GM12878 (cell line): ENCODE measurements at regions not wholly inside any gene's neighbourhood (a gene's known extent, or its start where the extent isn't known, plus 50 kb on each side); places are given as distances from the start of the nearest gene placed in this dataset.
A peak's percentile ranks its signal among the peaks of the same experiment; 100 is the strongest.

Experiments used
- BMI1 ChIP-seq: fragments of 450-650 bp; IDR thresholded peaks from 2 replicates; pipeline ENCODE4 v1.6.1; 2016; ENCODE audit warnings: mild to moderate bottlenecking, moderate library complexity, borderline replicate concordance
- EP300 ChIP-seq, 2 experiments: fragments of 150-350 bp in 1 of 2; IDR thresholded peaks; 2 replicates each; pipeline ENCODE4 v1.6.1; 2011 to 2012; ENCODE audit warnings: low read depth in 2 of 2, low read length in 2 of 2, borderline replicate concordance in 1 of 2, improper control_type of control experiment in 1 of 2, inconsistent platforms in 1 of 2; ENCODE audit not compliant: control insufficient read depth in 1 of 2
- ESRRA ChIP-seq: IDR thresholded peaks from 2 replicates; pipeline ENCODE4 v1.6.1; 2012; ENCODE audit warnings: mild to moderate bottlenecking, low read length, improper control_type of control experiment
- EZH2 ChIP-seq: IDR thresholded peaks from 2 replicates; pipeline ENCODE4 v1.6.1; 2012; ENCODE audit warnings: low read depth, mild to moderate bottlenecking, control low read depth, inconsistent platforms, low read length, borderline replicate concordance; ENCODE audit not compliant: control insufficient read depth
- FOXK2 ChIP-seq: fragments of 450-650 bp; IDR thresholded peaks from 2 replicates; pipeline ENCODE4 v1.6.1; 2017; ENCODE audit warnings: mild to moderate bottlenecking, moderate library complexity
- GATAD2B ChIP-seq: fragments of 450-650 bp; conservative IDR thresholded peaks from 2 replicates; pipeline ENCODE4 v1.6.1; 2017; ENCODE audit warnings: low read depth, mild to moderate bottlenecking, moderate library complexity
- HCFC1 ChIP-seq: fragments of 150-350 bp; IDR thresholded peaks from 2 replicates; pipeline ENCODE4 v1.6.1; 2014; ENCODE audit warnings: low read length
- JUND ChIP-seq: IDR thresholded peaks from 2 replicates; pipeline ENCODE4 v1.6.1; 2012; ENCODE audit warnings: low read depth, mild to moderate bottlenecking, low read length, improper control_type of control experiment, moderate library complexity
- MEF2B ChIP-seq: fragments of 450-650 bp; IDR thresholded peaks from 2 replicates; pipeline ENCODE4 v1.6.1; 2018; ENCODE audit warnings: mild to moderate bottlenecking, moderate library complexity; ENCODE audit not compliant: partially characterized antibody, poor library complexity, severe bottlenecking
- MTA2 ChIP-seq: fragments of 450-650 bp; IDR thresholded peaks from 2 replicates; pipeline ENCODE4 v1.6.1; 2016; ENCODE audit warnings: low read depth, mild to moderate bottlenecking, moderate library complexity
- NBN ChIP-seq: fragments of 450-650 bp; IDR thresholded peaks from 2 replicates; pipeline ENCODE4 v1.6.1; 2016
- NFXL1 ChIP-seq: fragments of 450-650 bp; IDR thresholded peaks from 2 replicates; pipeline ENCODE4 v1.6.1; 2017; ENCODE audit warnings: antibody characterized with exemption, mild to moderate bottlenecking, borderline replicate concordance
- POLR2AphosphoS2 ChIP-seq: IDR thresholded peaks from 2 replicates; pipeline ENCODE4 v1.6.1; 2011; ENCODE audit warnings: low read depth, mild to moderate bottlenecking, low read length, improper control_type of control experiment, moderate library complexity
- POLR2AphosphoS5 ChIP-seq: IDR thresholded peaks from 2 replicates; pipeline ENCODE4 v1.6.1; 2011; ENCODE audit warnings: mild to moderate bottlenecking, low read length, inconsistent platforms
- RAD21 ChIP-seq: IDR thresholded peaks from 2 replicates; pipeline ENCODE4 v1.6.1; 2011; ENCODE audit warnings: mild to moderate bottlenecking, low read depth, low read length, moderate library complexity; ENCODE audit not compliant: insufficient read depth
- RB1 ChIP-seq: fragments of 450-650 bp; formaldehyde crosslinking; IDR thresholded peaks from 2 replicates; pipeline ENCODE4 v1.6.1; 2017; ENCODE audit warnings: mild to moderate bottlenecking, borderline replicate concordance
- RFX5 ChIP-seq: IDR thresholded peaks from 2 replicates; pipeline ENCODE4 v1.6.1; 2011; ENCODE audit warnings: low read depth, low read length, improper control_type of control experiment
- SIX5 ChIP-seq: IDR thresholded peaks from 2 replicates; pipeline ENCODE4 v1.6.1; 2011; ENCODE audit warnings: mild to moderate bottlenecking, low read depth, low read length, moderate library complexity; ENCODE audit not compliant: severe bottlenecking
- SMAD1 ChIP-seq: fragments of 450-650 bp; IDR thresholded peaks from 2 replicates; pipeline ENCODE4 v1.6.1; 2018; ENCODE audit warnings: mild to moderate bottlenecking, low read depth; ENCODE audit not compliant: partially characterized antibody
- SMC3 ChIP-seq: IDR thresholded peaks from 2 replicates; pipeline ENCODE4 v1.6.1; 2011; ENCODE audit warnings: low read length, improper control_type of control experiment, borderline replicate concordance
- SP1 ChIP-seq: IDR thresholded peaks from one replicate; pipeline ENCODE4 v1.6.1; 2011; ENCODE audit warnings: low read depth, low read length
- STAT1 ChIP-seq: fragments of 450-650 bp; conservative IDR thresholded peaks from 2 replicates; pipeline ENCODE4 v1.6.1; 2014; ENCODE audit warnings: antibody characterized with exemption, mild to moderate bottlenecking
- TAF1 ChIP-seq: IDR thresholded peaks from 2 replicates; pipeline ENCODE4 v1.6.1; 2011; ENCODE audit warnings: mild to moderate bottlenecking, low read depth, low read length, borderline replicate concordance
- YBX1 ChIP-seq: fragments of 450-650 bp; IDR thresholded peaks from 2 replicates; pipeline ENCODE4 v1.6.1; 2016; ENCODE audit warnings: antibody characterized with exemption
- ZNF217 ChIP-seq: fragments of 450-650 bp; IDR thresholded peaks from 2 replicates; pipeline ENCODE4 v1.6.1; 2017; ENCODE audit warnings: antibody characterized with exemption, mild to moderate bottlenecking
- ZNF274 ChIP-seq: IDR thresholded peaks from one replicate; pipeline ENCODE4 v1.8.0; 2011; ENCODE audit not compliant: insufficient read length, insufficient read depth
- ZNF384 ChIP-seq: IDR thresholded peaks from 2 replicates; pipeline ENCODE4 v1.6.1; 2012; ENCODE audit warnings: low read depth, mild to moderate bottlenecking, low read length, improper control_type of control experiment, borderline replicate concordance
- TF ChIP-seq, protein P1 (sequence below): IDR thresholded peaks from 2 replicates; pipeline ENCODE4 v1.6.1; 2011; ENCODE audit warnings: mild to moderate bottlenecking, low read depth, low read length, moderate library complexity; ENCODE audit not compliant: insufficient replicate concordance
- TF ChIP-seq, protein P2 (sequence below): fragments of 450-650 bp; IDR thresholded peaks from 2 replicates; pipeline ENCODE4 v1.6.1; 2016; ENCODE audit warnings: mild to moderate bottlenecking
- TF ChIP-seq, protein P3 (sequence below): fragments of 150-350 bp; IDR thresholded peaks from 2 replicates; pipeline ENCODE4 v1.6.1; 2016; ENCODE audit warnings: low read depth, low read length

DNA sequence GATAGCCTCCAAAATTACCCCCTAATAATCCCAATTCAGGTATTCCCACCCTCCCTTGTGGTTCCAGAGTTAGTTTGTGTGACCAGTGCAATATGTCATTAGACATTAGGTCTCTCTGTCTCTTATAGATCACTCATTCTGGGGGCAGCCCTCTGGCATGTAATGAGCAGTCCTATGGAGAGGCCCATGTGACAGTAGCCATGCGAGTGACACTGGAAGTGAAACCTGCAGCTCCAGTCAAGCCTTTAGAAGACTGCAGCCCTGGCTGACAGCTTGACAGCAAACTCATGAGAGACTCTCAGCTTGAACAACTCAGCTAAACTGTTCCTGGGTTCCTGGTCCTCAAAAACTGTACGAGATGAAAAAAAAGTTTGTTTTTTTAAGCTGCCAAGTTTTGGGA is 54.0 kb upstream of the HSPB3 start (continued):
- TF ChIP-seq NBN = no peak
- no peak for TF ChIP-seq POLR2AphosphoS5
- TF ChIP-seq, protein P1, sequence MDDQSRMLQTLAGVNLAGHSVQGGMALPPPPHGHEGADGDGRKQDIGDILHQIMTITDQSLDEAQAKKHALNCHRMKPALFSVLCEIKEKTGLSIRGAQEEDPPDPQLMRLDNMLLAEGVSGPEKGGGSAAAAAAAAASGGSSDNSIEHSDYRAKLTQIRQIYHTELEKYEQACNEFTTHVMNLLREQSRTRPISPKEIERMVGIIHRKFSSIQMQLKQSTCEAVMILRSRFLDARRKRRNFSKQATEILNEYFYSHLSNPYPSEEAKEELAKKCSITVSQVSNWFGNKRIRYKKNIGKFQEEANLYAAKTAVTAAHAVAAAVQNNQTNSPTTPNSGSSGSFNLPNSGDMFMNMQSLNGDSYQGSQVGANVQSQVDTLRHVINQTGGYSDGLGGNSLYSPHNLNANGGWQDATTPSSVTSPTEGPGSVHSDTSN = peak; percentile 8
- no peak for TF ChIP-seq TAF1
- TF ChIP-seq BMI1 = no peak
- no peak for TF ChIP-seq STAT1
- TF ChIP-seq RFX5 = no peak
- TF ChIP-seq ZNF274 = no peak
- peak; percentile 43; the same call in 1 of the 2 replicates for TF ChIP-seq MTA2
- no peak for TF ChIP-seq FOXK2
- TF ChIP-seq SP1 = no peak
- TF ChIP-seq JUND = no peak
- TF ChIP-seq ZNF217 = no peak
- no peak for TF ChIP-seq SMAD1
- no peak for TF ChIP-seq HCFC1
- TF ChIP-seq SMC3 = no peak
- no peak for TF ChIP-seq RB1
- no peak for TF ChIP-seq EP300 (IDR thresholded peaks at IDR 0.05; ENCODE audit: borderline replicate concordance in 1 of 2, control insufficient read depth in 1 of 2, low read depth in 2 of 2, low read length in 2 of 2)
- no peak for TF ChIP-seq ZNF384
- TF ChIP-seq NFXL1 = no peak
- TF ChIP-seq, protein P2, sequence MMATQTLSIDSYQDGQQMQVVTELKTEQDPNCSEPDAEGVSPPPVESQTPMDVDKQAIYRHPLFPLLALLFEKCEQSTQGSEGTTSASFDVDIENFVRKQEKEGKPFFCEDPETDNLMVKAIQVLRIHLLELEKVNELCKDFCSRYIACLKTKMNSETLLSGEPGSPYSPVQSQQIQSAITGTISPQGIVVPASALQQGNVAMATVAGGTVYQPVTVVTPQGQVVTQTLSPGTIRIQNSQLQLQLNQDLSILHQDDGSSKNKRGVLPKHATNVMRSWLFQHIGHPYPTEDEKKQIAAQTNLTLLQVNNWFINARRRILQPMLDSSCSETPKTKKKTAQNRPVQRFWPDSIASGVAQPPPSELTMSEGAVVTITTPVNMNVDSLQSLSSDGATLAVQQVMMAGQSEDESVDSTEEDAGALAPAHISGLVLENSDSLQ = peak; percentile 78
- TF ChIP-seq POLR2AphosphoS2 = no peak
- no peak for TF ChIP-seq SIX5
- TF ChIP-seq MEF2B = no peak
- no peak for TF ChIP-seq EZH2
- no peak for TF ChIP-seq GATAD2B
- TF ChIP-seq ESRRA = no peak
- no peak for TF ChIP-seq YBX1
- TF ChIP-seq RAD21 = no peak
- TF ChIP-seq, protein P3, sequence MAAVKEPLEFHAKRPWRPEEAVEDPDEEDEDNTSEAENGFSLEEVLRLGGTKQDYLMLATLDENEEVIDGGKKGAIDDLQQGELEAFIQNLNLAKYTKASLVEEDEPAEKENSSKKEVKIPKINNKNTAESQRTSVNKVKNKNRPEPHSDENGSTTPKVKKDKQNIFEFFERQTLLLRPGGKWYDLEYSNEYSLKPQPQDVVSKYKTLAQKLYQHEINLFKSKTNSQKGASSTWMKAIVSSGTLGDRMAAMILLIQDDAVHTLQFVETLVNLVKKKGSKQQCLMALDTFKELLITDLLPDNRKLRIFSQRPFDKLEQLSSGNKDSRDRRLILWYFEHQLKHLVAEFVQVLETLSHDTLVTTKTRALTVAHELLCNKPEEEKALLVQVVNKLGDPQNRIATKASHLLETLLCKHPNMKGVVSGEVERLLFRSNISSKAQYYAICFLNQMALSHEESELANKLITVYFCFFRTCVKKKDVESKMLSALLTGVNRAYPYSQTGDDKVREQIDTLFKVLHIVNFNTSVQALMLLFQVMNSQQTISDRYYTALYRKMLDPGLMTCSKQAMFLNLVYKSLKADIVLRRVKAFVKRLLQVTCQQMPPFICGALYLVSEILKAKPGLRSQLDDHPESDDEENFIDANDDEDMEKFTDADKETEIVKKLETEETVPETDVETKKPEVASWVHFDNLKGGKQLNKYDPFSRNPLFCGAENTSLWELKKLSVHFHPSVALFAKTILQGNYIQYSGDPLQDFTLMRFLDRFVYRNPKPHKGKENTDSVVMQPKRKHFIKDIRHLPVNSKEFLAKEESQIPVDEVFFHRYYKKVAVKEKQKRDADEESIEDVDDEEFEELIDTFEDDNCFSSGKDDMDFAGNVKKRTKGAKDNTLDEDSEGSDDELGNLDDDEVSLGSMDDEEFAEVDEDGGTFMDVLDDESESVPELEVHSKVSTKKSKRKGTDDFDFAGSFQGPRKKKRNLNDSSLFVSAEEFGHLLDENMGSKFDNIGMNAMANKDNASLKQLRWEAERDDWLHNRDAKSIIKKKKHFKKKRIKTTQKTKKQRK = no peak
